ENCODE measurements at regions not wholly inside any gene's neighbourhood (a gene's known extent, or its start where the extent isn't known, plus 50 kb on each side); places are given as distances from the start of the nearest gene placed in this dataset.
"Not testable (repeated sequence)": the region's sequence is repeated elsewhere in the genome, so short reads cannot be mapped to it uniquely, and the experiment has no call there.

- Histone ChIP-seq H3K4me3 (ENCODE audit: low read length) (no peak overlapping the region), H3K9me3 (replicated peaks; ENCODE audit: control insufficient read depth, low read depth, low read length) (no peaks in the 10 kb centered on the region), H3K4me1 (ENCODE audit: control insufficient read depth, insufficient read depth, low read length) (no peaks in the 10 kb centered on the region), H3K27ac (ENCODE audit: low read length) (no peak overlapping the region), H3K27me3 (ENCODE audit: control insufficient read depth, insufficient read depth, low read length) (no peaks in the 10 kb centered on the region), H3K36me3 (ENCODE audit: control insufficient read depth, insufficient read depth, low read length) (no peaks in the 10 kb centered on the region)
- WGBS (ENCODE audit: insufficient coverage): 66% methylated on average over 2 of the region's 2 CpGs
- no peak for DNase-seq
These were observed 191.2 kb upstream of the SLITRK6 start for GRCh38 chr13:85990397-85990796.

DNA sequence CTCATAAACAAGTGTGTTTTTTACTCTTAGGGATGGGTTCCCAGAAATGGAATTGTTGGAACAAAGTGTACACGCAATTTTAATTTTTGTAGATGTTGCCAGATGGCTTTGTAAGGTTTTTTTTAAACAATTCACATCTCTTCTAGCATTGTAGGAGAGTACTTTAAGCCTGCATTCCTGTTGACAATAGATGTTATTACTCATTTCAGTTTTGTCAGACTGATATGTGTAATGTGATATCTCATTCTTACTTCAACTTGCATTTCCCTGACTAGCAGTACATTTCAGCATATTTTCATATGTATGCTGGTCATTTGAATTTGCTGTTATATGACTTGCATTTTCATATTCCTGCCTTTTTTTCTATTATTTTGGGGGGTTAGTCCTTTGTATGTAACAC lies 186.6 kb upstream of the SLITRK6 start:
- no peaks in the 10 kb centered on the region for H3K27me3 ChIP-seq (ENCODE audit: control insufficient read depth, insufficient read depth, low read length)
- no peak overlapping the region for H3K27ac ChIP-seq (ENCODE audit: low read length)
- H3K4me1 ChIP-seq (ENCODE audit: control insufficient read depth, insufficient read depth, low read length): no peaks in the 10 kb centered on the region
- H3K4me3 ChIP-seq (ENCODE audit: low read length): no peak overlapping the region
- no peaks in the 10 kb centered on the region for H3K36me3 ChIP-seq (ENCODE audit: control insufficient read depth, insufficient read depth, low read length)
- no CpG with 5 or more reads among the region's 1 CpG for WGBS (ENCODE audit: insufficient coverage)
- DNase-seq: peak; percentile 2
- no peaks in the 10 kb centered on the region for H3K9me3 ChIP-seq (replicated peaks; ENCODE audit: control insufficient read depth, low read depth, low read length)

GRCh38 chr13:85982102-85982501 lies 182.9 kb upstream of the SLITRK6 start:
- WGBS (ENCODE audit: insufficient coverage): no CpG with 5 or more reads among the region's 3 CpGs
- no peak for DNase-seq
- no peak overlapping the region for H3K4me3 ChIP-seq (ENCODE audit: low read length)
- no peak overlapping the region for H3K27ac ChIP-seq (ENCODE audit: low read length)
- H3K4me1 ChIP-seq (ENCODE audit: control insufficient read depth, insufficient read depth, low read length): no peaks in the 10 kb centered on the region
- H3K36me3 ChIP-seq (ENCODE audit: control insufficient read depth, insufficient read depth, low read length): no peaks in the 10 kb centered on the region
- H3K9me3 ChIP-seq (replicated peaks; ENCODE audit: control insufficient read depth, low read depth, low read length): no peaks in the 10 kb centered on the region
- no peaks in the 10 kb centered on the region for H3K27me3 ChIP-seq (ENCODE audit: control insufficient read depth, insufficient read depth, low read length)

GRCh38 chr13:85980447-85980846 lies 181.2 kb upstream of the SLITRK6 start:
- not testable (repeated sequence) for H3K4me3 ChIP-seq (ENCODE audit: low read length); DNase-seq; H3K4me1 ChIP-seq (ENCODE audit: control insufficient read depth, insufficient read depth, low read length); H3K9me3 ChIP-seq (replicated peaks; ENCODE audit: control insufficient read depth, low read depth, low read length); H3K27ac ChIP-seq (ENCODE audit: low read length); H3K27me3 ChIP-seq (ENCODE audit: control insufficient read depth, insufficient read depth, low read length); H3K36me3 ChIP-seq (ENCODE audit: control insufficient read depth, insufficient read depth, low read length)
- WGBS (ENCODE audit: insufficient coverage): no CpG with 5 or more reads among the region's 1 CpG

GRCh38 chr13:85976242-85976641 lies 177.0 kb upstream of the SLITRK6 start:
- Histone ChIP-seq H3K27me3 (ENCODE audit: control insufficient read depth, insufficient read depth, low read length) (no peaks in the 10 kb centered on the region), H3K4me1 (ENCODE audit: control insufficient read depth, insufficient read depth, low read length) (no peaks in the 10 kb centered on the region), H3K36me3 (ENCODE audit: control insufficient read depth, insufficient read depth, low read length) (no peaks in the 10 kb centered on the region), H3K27ac (ENCODE audit: low read length) (no peak overlapping the region), H3K4me3 (ENCODE audit: low read length) (no peak overlapping the region), H3K9me3 (replicated peaks; ENCODE audit: control insufficient read depth, low read depth, low read length) (no peaks in the 10 kb centered on the region)
- 80% methylated on average over 1 of the region's 4 CpGs for WGBS (ENCODE audit: insufficient coverage)
- DNase-seq: no peak

DNA sequence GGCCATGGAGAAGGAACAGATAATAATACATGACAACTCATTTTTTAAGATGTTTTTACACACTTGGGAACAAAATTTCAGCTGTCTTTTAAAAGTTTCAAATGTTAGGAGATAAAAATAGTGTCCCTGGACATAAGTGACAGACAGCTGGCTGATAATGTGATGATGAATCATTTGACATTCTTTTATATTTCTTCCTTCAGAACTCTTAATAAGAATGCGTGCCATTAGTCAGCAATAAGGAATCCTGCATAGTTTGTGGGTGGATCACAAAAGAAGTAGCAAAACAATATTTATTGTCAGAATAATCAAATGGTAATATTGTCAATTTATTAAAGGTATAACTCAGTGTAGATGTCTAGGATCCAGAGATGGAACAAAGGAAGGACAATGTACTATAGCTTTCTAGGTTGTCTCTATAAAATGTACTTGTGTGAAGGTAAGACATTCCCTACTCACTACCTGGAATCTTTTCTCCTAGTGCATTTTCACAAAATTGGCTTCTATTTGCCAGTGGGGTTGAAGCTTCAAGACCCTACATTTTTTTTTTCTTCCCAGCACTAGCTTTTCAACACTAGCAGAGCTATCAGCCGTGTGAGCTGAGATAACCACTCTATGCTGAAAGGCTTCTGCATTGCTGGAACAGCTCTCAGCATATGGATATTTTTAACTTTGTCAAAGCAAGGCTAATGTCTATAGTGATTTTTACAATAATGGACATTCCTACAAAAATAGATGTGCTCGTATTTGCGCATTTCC lies 175.6 kb upstream of the SLITRK6 start:
- H3K36me3 ChIP-seq (ENCODE audit: control insufficient read depth, insufficient read depth, low read length): no peaks in the 10 kb centered on the region
- H3K4me3 ChIP-seq (ENCODE audit: low read length): no peak overlapping the region
- H3K27me3 ChIP-seq (ENCODE audit: control insufficient read depth, insufficient read depth, low read length): no peaks in the 10 kb centered on the region
- DNase-seq: no peak
- no CpG with 5 or more reads among the region's 4 CpGs for WGBS (ENCODE audit: insufficient coverage)
- H3K9me3 ChIP-seq (replicated peaks; ENCODE audit: control insufficient read depth, low read depth, low read length): no peaks in the 10 kb centered on the region
- no peak overlapping the region for H3K27ac ChIP-seq (ENCODE audit: low read length)
- H3K4me1 ChIP-seq (ENCODE audit: control insufficient read depth, insufficient read depth, low read length): no peaks in the 10 kb centered on the region

DNA sequence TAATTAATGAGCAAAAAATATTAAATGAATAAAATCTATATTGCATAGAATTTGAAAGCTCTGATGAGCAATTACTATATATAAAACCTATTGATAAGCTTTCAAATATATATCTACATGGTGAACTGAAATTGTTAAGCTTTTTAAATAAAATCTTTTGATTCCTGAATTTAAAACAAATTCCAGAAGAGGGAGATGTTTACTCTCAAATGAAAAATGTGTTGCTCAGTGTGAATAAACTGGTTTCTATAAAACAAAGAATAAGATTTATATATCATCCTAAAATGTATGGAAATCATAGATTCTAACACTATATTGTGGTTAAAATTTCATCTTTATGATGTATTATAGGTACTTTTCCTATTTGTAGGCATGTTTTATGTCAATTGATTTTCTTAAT lies 171.5 kb upstream of the SLITRK6 start:
- Histone ChIP-seq H3K9me3 (replicated peaks; ENCODE audit: control insufficient read depth, low read depth, low read length) (no peaks in the 10 kb centered on the region), H3K27ac (ENCODE audit: low read length) (no peak overlapping the region), H3K4me1 (ENCODE audit: control insufficient read depth, insufficient read depth, low read length) (no peaks in the 10 kb centered on the region), H3K27me3 (ENCODE audit: control insufficient read depth, insufficient read depth, low read length) (no peaks in the 10 kb centered on the region), H3K4me3 (ENCODE audit: low read length) (no peak overlapping the region), H3K36me3 (ENCODE audit: control insufficient read depth, insufficient read depth, low read length) (no peaks in the 10 kb centered on the region)
- peak; percentile 29 for DNase-seq

- Histone ChIP-seq H3K27ac (ENCODE audit: low read length) (no peak overlapping the region), H3K4me3 (ENCODE audit: low read length) (no peak overlapping the region), H3K36me3 (ENCODE audit: control insufficient read depth, insufficient read depth, low read length) (no peaks in the 10 kb centered on the region), H3K9me3 (replicated peaks; ENCODE audit: control insufficient read depth, low read depth, low read length) (no peaks in the 10 kb centered on the region), H3K27me3 (ENCODE audit: control insufficient read depth, insufficient read depth, low read length) (no peaks in the 10 kb centered on the region), H3K4me1 (ENCODE audit: control insufficient read depth, insufficient read depth, low read length) (no peaks in the 10 kb centered on the region)
- DNase-seq: no peak
These were observed 170.1 kb upstream of the SLITRK6 start for GRCh38 chr13:85969331-85969730.

DNA sequence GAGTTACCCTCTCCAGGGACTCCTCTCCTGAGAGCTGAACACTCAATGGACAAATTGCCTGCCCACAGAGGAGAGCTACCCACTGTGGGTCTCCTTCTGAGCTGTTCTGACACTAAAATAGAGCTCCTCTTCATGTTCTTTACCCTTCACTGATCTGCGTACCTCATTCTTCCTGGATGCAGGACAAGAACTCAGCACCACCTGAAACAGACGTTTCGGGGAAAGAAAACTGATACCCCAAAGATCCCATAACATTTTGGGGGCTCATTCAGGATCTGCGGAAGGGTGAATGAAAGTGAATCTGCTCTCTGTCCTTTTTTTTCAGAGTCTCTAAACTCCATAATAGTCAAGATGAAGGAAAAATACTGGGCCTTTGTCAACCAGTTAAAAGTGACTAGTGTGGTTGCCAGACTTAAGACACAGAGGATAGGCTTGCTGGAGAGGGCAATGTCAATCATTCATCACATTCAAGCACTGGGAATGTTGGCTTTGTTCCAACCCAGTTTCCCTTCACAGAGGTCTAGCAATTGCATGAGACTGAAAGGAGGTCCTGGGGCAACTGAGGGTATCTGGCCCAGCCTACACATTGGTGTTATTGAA lies 136.7 kb upstream of the SLITRK6 start:
- Histone ChIP-seq H3K27ac (ENCODE audit: low read length) (no peak overlapping the region), H3K27me3 (ENCODE audit: control insufficient read depth, insufficient read depth, low read length) (no peaks in the 10 kb centered on the region), H3K9me3 (replicated peaks; ENCODE audit: control insufficient read depth, low read depth, low read length) (peaks cover 30% of the 10 kb centered on the region), H3K4me1 (ENCODE audit: control insufficient read depth, insufficient read depth, low read length) (no peaks in the 10 kb centered on the region), H3K36me3 (ENCODE audit: control insufficient read depth, insufficient read depth, low read length) (no peaks in the 10 kb centered on the region), H3K4me3 (ENCODE audit: low read length) (no peak overlapping the region)
- no peak for DNase-seq
- no CpG with 5 or more reads among the region's 4 CpGs for WGBS (ENCODE audit: insufficient coverage)

GRCh38 chr13:85930108-85930507 lies 130.9 kb upstream of the SLITRK6 start:
- H3K27ac ChIP-seq (ENCODE audit: low read length): no peak overlapping the region
- no peaks in the 10 kb centered on the region for H3K4me1 ChIP-seq (ENCODE audit: control insufficient read depth, insufficient read depth, low read length)
- H3K36me3 ChIP-seq (ENCODE audit: control insufficient read depth, insufficient read depth, low read length): no peaks in the 10 kb centered on the region
- H3K4me3 ChIP-seq (ENCODE audit: low read length): no peak overlapping the region
- H3K9me3 ChIP-seq (replicated peaks; ENCODE audit: control insufficient read depth, low read depth, low read length): no peaks in the 10 kb centered on the region
- WGBS (ENCODE audit: insufficient coverage): no CpG with 5 or more reads among the region's 2 CpGs
- no peaks in the 10 kb centered on the region for H3K27me3 ChIP-seq (ENCODE audit: control insufficient read depth, insufficient read depth, low read length)
- DNase-seq: peak; percentile 7

GRCh38 chr13:85910962-85911361 lies 111.7 kb upstream of the SLITRK6 start:
- no peak overlapping the region for H3K27ac ChIP-seq (ENCODE audit: low read length)
- H3K4me1 ChIP-seq (ENCODE audit: control insufficient read depth, insufficient read depth, low read length): no peaks in the 10 kb centered on the region
- H3K27me3 ChIP-seq (ENCODE audit: control insufficient read depth, insufficient read depth, low read length): no peaks in the 10 kb centered on the region
- H3K4me3 ChIP-seq (ENCODE audit: low read length): no peak overlapping the region
- DNase-seq: no peak
- H3K9me3 ChIP-seq (replicated peaks; ENCODE audit: control insufficient read depth, low read depth, low read length): peaks cover 3% of the 10 kb centered on the region
- H3K36me3 ChIP-seq (ENCODE audit: control insufficient read depth, insufficient read depth, low read length): no peaks in the 10 kb centered on the region
- no CpG with 5 or more reads among the region's 1 CpG for WGBS (ENCODE audit: insufficient coverage)
